Adrenal gland (tissue), 5 donors: ENCODE measurements at regions not wholly inside any gene's neighbourhood (a gene's known extent, or its start where the extent isn't known, plus 50 kb on each side); places are given as distances from the start of the nearest gene placed in this dataset.

Source experiments
- POLR2A ChIP-seq, 2 donors: fragments of 450-650 bp; IDR thresholded peaks; one replicate each; pipeline ENCODE4 v1.6.1; 2017; ENCODE audit warnings: antibody characterized with exemption in 2 of 2, mild to moderate bottlenecking in 2 of 2, moderate library complexity in 1 of 2
- TF ChIP-seq, protein P1 (sequence below), 6 experiments: fragments of 450-650 bp in 4 of 6; fragments of 200-600 bp in 2 of 6; sonication (generic) in 1 of 6; IDR thresholded peaks; 1 replicate in 5 of 6; 2 replicates in 1 of 6; pipeline versions ENCODE4 v1.5.1 to v1.8.0; 2016 to 2021; ENCODE audit warnings: antibody characterized with exemption in 6 of 6, mild to moderate bottlenecking in 2 of 6, moderate library complexity in 1 of 6
- donor health status: DM: no; HTN: no; CAD: no.

DNA sequence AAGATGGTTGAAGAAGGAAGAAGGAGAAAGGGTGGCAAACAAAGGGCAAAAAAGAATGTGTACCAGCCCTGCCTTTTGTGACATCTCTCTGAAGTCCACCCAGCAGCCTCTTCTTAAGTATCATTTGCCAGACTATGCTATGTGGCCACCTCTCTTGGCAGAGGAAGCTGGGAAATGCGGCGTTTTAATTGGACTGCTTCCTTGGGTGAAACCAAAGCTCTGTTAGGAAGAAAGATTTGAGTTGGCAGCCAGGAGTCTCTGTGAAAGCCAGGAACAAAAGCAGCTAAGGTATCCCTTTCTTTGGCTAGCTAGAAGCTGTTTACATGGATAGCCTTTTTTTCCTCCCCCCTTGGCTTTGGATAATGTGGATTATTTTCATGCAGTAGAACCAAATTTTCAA, 67.5 kb upstream of the GTSF1L start:
- TF ChIP-seq, protein P1, sequence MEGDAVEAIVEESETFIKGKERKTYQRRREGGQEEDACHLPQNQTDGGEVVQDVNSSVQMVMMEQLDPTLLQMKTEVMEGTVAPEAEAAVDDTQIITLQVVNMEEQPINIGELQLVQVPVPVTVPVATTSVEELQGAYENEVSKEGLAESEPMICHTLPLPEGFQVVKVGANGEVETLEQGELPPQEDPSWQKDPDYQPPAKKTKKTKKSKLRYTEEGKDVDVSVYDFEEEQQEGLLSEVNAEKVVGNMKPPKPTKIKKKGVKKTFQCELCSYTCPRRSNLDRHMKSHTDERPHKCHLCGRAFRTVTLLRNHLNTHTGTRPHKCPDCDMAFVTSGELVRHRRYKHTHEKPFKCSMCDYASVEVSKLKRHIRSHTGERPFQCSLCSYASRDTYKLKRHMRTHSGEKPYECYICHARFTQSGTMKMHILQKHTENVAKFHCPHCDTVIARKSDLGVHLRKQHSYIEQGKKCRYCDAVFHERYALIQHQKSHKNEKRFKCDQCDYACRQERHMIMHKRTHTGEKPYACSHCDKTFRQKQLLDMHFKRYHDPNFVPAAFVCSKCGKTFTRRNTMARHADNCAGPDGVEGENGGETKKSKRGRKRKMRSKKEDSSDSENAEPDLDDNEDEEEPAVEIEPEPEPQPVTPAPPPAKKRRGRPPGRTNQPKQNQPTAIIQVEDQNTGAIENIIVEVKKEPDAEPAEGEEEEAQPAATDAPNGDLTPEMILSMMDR (IDR thresholded peaks at IDR 0.05), result no peak
- TF ChIP-seq POLR2A (IDR thresholded peaks at IDR 0.05), result no peak
